Ishikawa (cell line): ENCODE measurements at regions not wholly inside any gene's neighbourhood (a gene's known extent, or its start where the extent isn't known, plus 50 kb on each side); places are given as distances from the start of the nearest gene placed in this dataset.

Experiments
- CEBPB ChIP-seq: IDR thresholded peaks from 2 replicates; pipeline ENCODE4 v1.6.1; 2012
- CREB1 ChIP-seq: IDR thresholded peaks from 2 replicates; pipeline ENCODE4 v1.6.1; 2012; ENCODE audit warnings: low read depth
- EGR1 ChIP-seq: IDR thresholded peaks from 2 replicates; pipeline ENCODE4 v1.6.1; 2012
- EP300 ChIP-seq: IDR thresholded peaks from 2 replicates; pipeline ENCODE4 v1.6.1; 2012; ENCODE audit warnings: borderline replicate concordance
- FOXM1 ChIP-seq: IDR thresholded peaks from 2 replicates; pipeline ENCODE4 v1.6.1; 2012; ENCODE audit warnings: low read depth, borderline replicate concordance
- MAX ChIP-seq: IDR thresholded peaks from 2 replicates; pipeline ENCODE4 v1.6.1; 2012
- NFIC ChIP-seq: IDR thresholded peaks from 2 replicates; pipeline ENCODE4 v1.6.1; 2012
- RAD21 ChIP-seq: IDR thresholded peaks from 2 replicates; pipeline ENCODE4 v1.6.1; 2012; ENCODE audit warnings: low read depth
- REST ChIP-seq: IDR thresholded peaks from 2 replicates; pipeline ENCODE4 v1.6.1; 2012; ENCODE audit warnings: low read depth, mild to moderate bottlenecking
- TAF1 ChIP-seq: IDR thresholded peaks from 2 replicates; pipeline ENCODE4 v1.6.1; 2012; ENCODE audit warnings: low read depth, mild to moderate bottlenecking
- TCF12 ChIP-seq: IDR thresholded peaks from 2 replicates; pipeline ENCODE4 v1.6.1; 2012; ENCODE audit warnings: low read depth
- TEAD4 ChIP-seq: IDR thresholded peaks from 2 replicates; pipeline ENCODE4 v1.6.1; 2012
- USF1 ChIP-seq: IDR thresholded peaks from 2 replicates; pipeline ENCODE4 v1.6.1; 2012
- YY1 ChIP-seq: IDR thresholded peaks from 2 replicates; pipeline ENCODE4 v1.6.1; 2012; ENCODE audit warnings: low read depth
- ZBTB7A ChIP-seq: IDR thresholded peaks from 2 replicates; pipeline ENCODE4 v1.6.1; 2012; ENCODE audit warnings: low read depth

GRCh38 chr6:141202626-141203025 lies 930.1 kb upstream of the GJE1 start:
- TF ChIP-seq TAF1 (no peak), CEBPB (no peak), EGR1 (no peak), ZBTB7A (no peak), TCF12 (no peak), TEAD4 (no peak), RAD21 (no peak), YY1 (no peak), USF1 (no peak), CREB1 (no peak), REST (no peak), MAX (no peak), NFIC (no peak), EP300 (no peak), FOXM1 (no peak)

- TF ChIP-seq FOXM1 = no peak
- TF ChIP-seq NFIC = no peak
- no peak for TF ChIP-seq TEAD4
- no peak for TF ChIP-seq USF1
- no peak for TF ChIP-seq YY1
- no peak for TF ChIP-seq CREB1
Observed at GRCh38 chr6:141199074-141199473, 933.7 kb upstream of the GJE1 start.

GRCh38 chr6:141195251-141195832 lies 937.4 kb upstream of the GJE1 start:
- TF ChIP-seq EGR1 = no peak
- TF ChIP-seq TAF1 = no peak
- no peak for TF ChIP-seq RAD21
- TF ChIP-seq FOXM1 = no peak
- TF ChIP-seq EP300 = no peak
- no peak for TF ChIP-seq TCF12
- TF ChIP-seq CEBPB = no peak
- no peak for TF ChIP-seq CREB1
- TF ChIP-seq MAX = no peak
- TF ChIP-seq ZBTB7A = no peak
- TF ChIP-seq YY1 = no peak

- TF ChIP-seq ZBTB7A (no peak), YY1 (no peak), TAF1 (no peak), FOXM1 (no peak), REST (no peak), NFIC (no peak), MAX (no peak), EGR1 (no peak)
Observed at GRCh38 chr6:141183368-141183767, 949.4 kb upstream of the GJE1 start.

GRCh38 chr6:141174932-141175331 lies 957.8 kb upstream of the GJE1 start:
- TF ChIP-seq ZBTB7A (no peak), EP300 (no peak), NFIC (no peak), REST (no peak), EGR1 (no peak), CEBPB (no peak), CREB1 (no peak), TEAD4 (no peak), MAX (no peak), YY1 (no peak), USF1 (no peak), FOXM1 (no peak), TCF12 (no peak), TAF1 (no peak)
